T-helper 1 cell treated with Interleukin-12 subunit alpha and Interleukin-12 subunit beta and Interleukin-4 antibody, amounts not matched to agents 30 μg/mL and 1 μg/mL, for 36 hours (primary cell): ENCODE measurements at regions not wholly inside any gene's neighbourhood (a gene's known extent, or its start where the extent isn't known, plus 50 kb on each side); places are given as distances from the start of the nearest gene placed in this dataset.

Experiments
- H3K27ac Mint-ChIP-seq: one replicate; pipeline ENCODE4 v1.8.0; 2021; ENCODE audit warnings: mild to moderate bottlenecking, mixed read lengths
- H3K27me3 Mint-ChIP-seq: one replicate; pipeline ENCODE4 v1.8.0; 2021; ENCODE audit warnings: low read depth, mixed read lengths
- H3K36me3 Mint-ChIP-seq: one replicate; pipeline ENCODE4 v1.8.0; 2021; ENCODE audit warnings: low read depth, mixed read lengths
- H3K4me1 Mint-ChIP-seq: one replicate; pipeline ENCODE4 v1.8.0; 2021; ENCODE audit warnings: low read depth, mixed read lengths
- H3K4me3 Mint-ChIP-seq: one replicate; pipeline ENCODE4 v1.8.0; 2021; ENCODE audit warnings: mild to moderate bottlenecking, moderate library complexity, mixed read lengths
- H3K9me3 Mint-ChIP-seq: one replicate; pipeline ENCODE4 v1.8.0; 2021; ENCODE audit warnings: mixed read lengths

GRCh38 chr9:99678566-99678965 is 143.1 kb upstream of the NR4A3 start:
- no peak overlapping the region for H3K4me3 Mint-ChIP-seq
- no peaks in the 10 kb centered on the region for H3K36me3 Mint-ChIP-seq
- peaks cover 8% of the 10 kb centered on the region for H3K9me3 Mint-ChIP-seq
- no peaks in the 10 kb centered on the region for H3K4me1 Mint-ChIP-seq
- no peaks in the 10 kb centered on the region for H3K27me3 Mint-ChIP-seq
- H3K27ac Mint-ChIP-seq = no peak overlapping the region

DNA sequence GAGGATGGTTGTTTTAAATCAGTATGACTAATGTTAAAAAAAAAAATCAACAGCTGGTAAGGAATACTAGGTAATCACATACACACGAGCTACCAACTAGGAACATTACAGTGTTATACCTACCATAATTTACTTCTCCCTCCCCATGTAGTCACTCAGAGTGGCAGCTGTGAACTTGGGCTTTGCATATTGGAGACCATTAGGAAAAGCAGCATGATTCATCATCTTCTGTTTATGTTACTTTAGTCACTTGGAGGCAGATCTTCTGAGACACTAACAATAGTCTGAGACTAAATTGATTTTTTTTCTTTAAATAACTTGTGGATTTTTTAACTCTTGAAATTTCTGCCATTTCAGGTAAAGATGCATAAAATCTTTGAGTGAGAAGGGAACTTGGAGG is 141.5 kb upstream of the NR4A3 start:
- no peaks in the 10 kb centered on the region for H3K36me3 Mint-ChIP-seq
- no peak overlapping the region for H3K4me3 Mint-ChIP-seq
- H3K4me1 Mint-ChIP-seq = no peaks in the 10 kb centered on the region
- H3K27ac Mint-ChIP-seq = no peak overlapping the region
- H3K9me3 Mint-ChIP-seq = peaks cover 8% of the 10 kb centered on the region
- no peaks in the 10 kb centered on the region for H3K27me3 Mint-ChIP-seq

GRCh38 chr9:99681113-99681512 is 140.6 kb upstream of the NR4A3 start:
- no peak overlapping the region for H3K27ac Mint-ChIP-seq
- no peaks in the 10 kb centered on the region for H3K27me3 Mint-ChIP-seq
- H3K9me3 Mint-ChIP-seq = peaks cover 2% of the 10 kb centered on the region
- no peaks in the 10 kb centered on the region for H3K4me1 Mint-ChIP-seq
- no peaks in the 10 kb centered on the region for H3K36me3 Mint-ChIP-seq
- H3K4me3 Mint-ChIP-seq = no peak overlapping the region

GRCh38 chr9:99682378-99682777 is 139.3 kb upstream of the NR4A3 start:
- Mint-ChIP-seq H3K27ac (no peak overlapping the region), H3K9me3 (no peaks in the 10 kb centered on the region), H3K27me3 (no peaks in the 10 kb centered on the region), H3K36me3 (no peaks in the 10 kb centered on the region), H3K4me1 (no peaks in the 10 kb centered on the region), H3K4me3 (no peak overlapping the region)

GRCh38 chr9:99682870-99683269 is 138.8 kb upstream of the NR4A3 start:
- Mint-ChIP-seq H3K27ac (no peak overlapping the region), H3K27me3 (no peaks in the 10 kb centered on the region), H3K36me3 (no peaks in the 10 kb centered on the region), H3K4me1 (no peaks in the 10 kb centered on the region), H3K9me3 (no peaks in the 10 kb centered on the region), H3K4me3 (no peak overlapping the region)

DNA sequence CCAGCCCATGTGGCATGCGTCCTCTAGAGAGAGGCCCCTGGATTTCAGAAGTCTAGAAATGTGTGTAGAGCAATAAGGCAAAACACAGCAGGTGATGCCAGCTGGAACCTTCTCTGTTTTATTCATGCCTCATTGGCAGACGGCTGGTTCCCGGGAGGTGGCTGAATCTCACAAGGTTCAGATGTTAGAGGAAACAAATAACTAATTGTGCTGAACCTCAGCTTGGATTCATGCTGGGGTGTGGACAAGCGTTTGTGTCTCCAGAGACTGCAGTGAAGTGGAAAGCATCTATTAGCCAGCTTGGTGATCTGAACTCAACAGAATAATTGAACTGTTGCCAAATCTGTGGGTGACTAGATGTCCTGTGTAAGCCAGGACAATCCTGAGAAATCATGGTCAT is 131.1 kb upstream of the NR4A3 start:
- Mint-ChIP-seq H3K27ac (no peak overlapping the region), H3K36me3 (no peaks in the 10 kb centered on the region), H3K4me3 (no peak overlapping the region), H3K9me3 (no peaks in the 10 kb centered on the region), H3K27me3 (peaks cover 16% of the 10 kb centered on the region), H3K4me1 (no peaks in the 10 kb centered on the region)

DNA sequence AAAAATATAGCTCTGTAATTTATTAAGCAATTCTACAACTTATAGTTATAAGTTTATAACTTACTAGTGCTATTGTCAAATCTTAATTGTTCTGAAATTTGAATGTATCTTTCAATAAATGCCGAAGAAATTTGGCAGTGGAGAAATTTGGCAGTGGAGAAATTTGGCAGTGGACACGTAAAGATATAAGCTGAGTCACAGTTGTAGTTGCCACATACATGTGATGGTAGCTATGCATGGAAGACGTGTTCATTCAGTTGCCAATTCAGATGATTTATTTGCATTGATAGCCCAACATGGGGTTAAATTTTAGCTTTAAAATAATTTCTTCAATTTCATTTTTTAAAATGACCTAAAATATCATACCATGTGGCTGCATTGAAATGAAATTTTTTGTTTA is 127.8 kb upstream of the NR4A3 start:
- Mint-ChIP-seq H3K9me3 (no peaks in the 10 kb centered on the region), H3K27ac (no peak overlapping the region), H3K4me3 (no peak overlapping the region), H3K4me1 (no peaks in the 10 kb centered on the region), H3K27me3 (peaks cover 19% of the 10 kb centered on the region), H3K36me3 (no peaks in the 10 kb centered on the region)

- H3K4me1 Mint-ChIP-seq = no peaks in the 10 kb centered on the region
- no peak overlapping the region for H3K27ac Mint-ChIP-seq
- no peaks in the 10 kb centered on the region for H3K9me3 Mint-ChIP-seq
- no peaks in the 10 kb centered on the region for H3K36me3 Mint-ChIP-seq
- no peak overlapping the region for H3K4me3 Mint-ChIP-seq
- peaks cover 20% of the 10 kb centered on the region for H3K27me3 Mint-ChIP-seq
Measured at GRCh38 chr9:99694393-99694792, 127.3 kb upstream of the NR4A3 start.

GRCh38 chr9:99699396-99699795 is 122.3 kb upstream of the NR4A3 start:
- H3K9me3 Mint-ChIP-seq = no peaks in the 10 kb centered on the region
- no peak overlapping the region for H3K4me3 Mint-ChIP-seq
- peaks cover 25% of the 10 kb centered on the region for H3K27me3 Mint-ChIP-seq
- H3K27ac Mint-ChIP-seq = no peak overlapping the region
- no peaks in the 10 kb centered on the region for H3K4me1 Mint-ChIP-seq
- no peaks in the 10 kb centered on the region for H3K36me3 Mint-ChIP-seq

DNA sequence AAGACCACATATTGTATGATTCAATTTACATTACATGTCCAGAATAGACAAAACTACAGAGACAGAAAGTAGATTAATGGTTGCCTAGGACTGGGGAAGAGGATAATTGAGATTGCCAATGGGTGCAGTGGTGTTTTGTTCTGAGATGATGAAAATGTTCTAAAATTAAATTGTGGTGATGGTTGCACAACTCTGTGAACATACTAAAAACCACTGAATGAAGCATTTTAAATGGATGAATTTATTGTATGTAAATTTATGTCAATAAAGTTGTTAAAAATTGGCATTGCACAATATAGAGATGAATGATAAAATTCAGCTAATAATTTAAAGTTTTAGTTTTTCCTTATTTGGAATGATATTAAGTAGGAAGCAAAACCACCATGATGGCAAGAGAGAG is 109.5 kb upstream of the NR4A3 start:
- Mint-ChIP-seq H3K9me3 (no peaks in the 10 kb centered on the region), H3K4me3 (no peak overlapping the region), H3K4me1 (no peaks in the 10 kb centered on the region), H3K27ac (no peak overlapping the region), H3K27me3 (peaks cover 1% of the 10 kb centered on the region), H3K36me3 (no peaks in the 10 kb centered on the region)

- no peak overlapping the region for H3K27ac Mint-ChIP-seq
- H3K9me3 Mint-ChIP-seq = no peaks in the 10 kb centered on the region
- H3K4me3 Mint-ChIP-seq = no peak overlapping the region
- no peaks in the 10 kb centered on the region for H3K4me1 Mint-ChIP-seq
- no peaks in the 10 kb centered on the region for H3K36me3 Mint-ChIP-seq
- H3K27me3 Mint-ChIP-seq = no peaks in the 10 kb centered on the region
Measured at GRCh38 chr9:99713838-99714306, 107.8 kb upstream of the NR4A3 start.

- Mint-ChIP-seq H3K36me3 (no peaks in the 10 kb centered on the region), H3K27ac (no peak overlapping the region), H3K9me3 (no peaks in the 10 kb centered on the region), H3K4me3 (no peak overlapping the region), H3K27me3 (no peaks in the 10 kb centered on the region), H3K4me1 (peaks cover 23% of the 10 kb centered on the region)
Measured at GRCh38 chr9:99718631-99719030, 103.1 kb upstream of the NR4A3 start.

GRCh38 chr9:99720455-99721050 is 101.1 kb upstream of the NR4A3 start:
- H3K27me3 Mint-ChIP-seq = no peaks in the 10 kb centered on the region
- no peaks in the 10 kb centered on the region for H3K36me3 Mint-ChIP-seq
- H3K27ac Mint-ChIP-seq = peak overlapping the region; percentile 75
- peaks cover 23% of the 10 kb centered on the region for H3K4me1 Mint-ChIP-seq
- no peaks in the 10 kb centered on the region for H3K9me3 Mint-ChIP-seq
- peak overlapping the region; percentile 74 for H3K4me3 Mint-ChIP-seq

- no peak overlapping the region for H3K4me3 Mint-ChIP-seq
- H3K27ac Mint-ChIP-seq = no peak overlapping the region
- no peaks in the 10 kb centered on the region for H3K36me3 Mint-ChIP-seq
- no peaks in the 10 kb centered on the region for H3K9me3 Mint-ChIP-seq
- no peaks in the 10 kb centered on the region for H3K27me3 Mint-ChIP-seq
- peaks cover 23% of the 10 kb centered on the region for H3K4me1 Mint-ChIP-seq
Measured at GRCh38 chr9:99721898-99722297, 99.8 kb upstream of the NR4A3 start.

DNA sequence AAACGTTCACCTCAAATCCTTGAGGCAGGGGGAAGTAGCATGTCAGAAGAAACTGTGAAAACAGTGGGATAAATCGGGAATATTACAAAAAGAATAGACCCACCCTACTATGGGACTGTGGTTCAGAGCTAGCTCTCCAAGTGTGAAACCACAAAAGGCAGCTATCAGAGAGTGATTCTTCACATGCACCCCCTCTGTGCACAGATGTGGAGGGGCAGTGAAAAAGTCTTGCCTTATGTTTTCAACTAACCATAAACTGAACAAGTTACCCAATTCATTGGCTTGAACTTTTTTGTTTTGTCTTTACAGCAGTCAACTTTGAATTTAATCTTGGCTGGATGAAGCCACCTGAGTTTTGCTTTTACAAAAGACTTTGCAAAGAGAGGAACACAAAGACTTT is 98.8 kb upstream of the NR4A3 start:
- Mint-ChIP-seq H3K9me3 (no peaks in the 10 kb centered on the region), H3K27ac (no peak overlapping the region), H3K4me3 (no peak overlapping the region), H3K4me1 (peaks cover 23% of the 10 kb centered on the region), H3K27me3 (no peaks in the 10 kb centered on the region), H3K36me3 (no peaks in the 10 kb centered on the region)

DNA sequence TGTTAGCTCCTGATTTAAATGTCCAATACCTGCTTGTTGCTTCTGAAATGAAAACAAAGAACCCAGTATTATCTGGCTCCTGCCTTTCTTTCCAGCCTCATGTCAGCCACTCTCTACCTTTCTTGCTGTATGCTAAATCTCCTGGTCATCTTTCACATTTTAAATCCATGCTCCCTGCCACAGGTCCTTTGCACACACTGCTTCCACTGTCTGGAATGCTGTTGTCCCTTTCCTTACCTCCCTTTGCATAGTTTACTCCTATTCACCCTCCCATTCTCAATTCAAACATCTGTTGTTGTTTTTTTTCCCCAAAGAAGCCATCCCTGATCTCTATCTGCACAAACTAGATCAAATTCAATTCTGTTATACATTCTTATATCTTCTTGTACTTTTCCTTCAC is 97.0 kb upstream of the NR4A3 start:
- Mint-ChIP-seq H3K9me3 (no peaks in the 10 kb centered on the region), H3K27ac (no peak overlapping the region), H3K4me3 (no peak overlapping the region), H3K27me3 (no peaks in the 10 kb centered on the region), H3K36me3 (no peaks in the 10 kb centered on the region), H3K4me1 (peaks cover 21% of the 10 kb centered on the region)
